Loucy (cell line): ENCODE measurements at regions not wholly inside any gene's neighbourhood (a gene's known extent, or its start where the extent isn't known, plus 50 kb on each side); places are given as distances from the start of the nearest gene placed in this dataset.

Experiments used
- H2AFZ ChIP-seq: fragments of 200-600 bp; sonication (generic); 2 replicates; pipeline ENCODE4 v1.6.0; 2016; ENCODE audit warnings: antibody characterized with exemption, mild to moderate bottlenecking, low read length, moderate library complexity
- H3F3A ChIP-seq: fragments of 200-600 bp; 2 replicates; pipeline ENCODE4 v1.6.0; 2016; ENCODE audit warnings: antibody characterized with exemption, low read depth, mild to moderate bottlenecking
- H3K27me3 ChIP-seq: fragments of 200-600 bp; sonication (generic); 2 replicates; pipeline ENCODE4 v1.6.1; 2014; ENCODE audit warnings: low read length, mild to moderate bottlenecking; ENCODE audit not compliant: insufficient read depth, poor library complexity, severe bottlenecking
- H3K36me3 ChIP-seq: fragments of 200-600 bp; sonication (generic); 2 replicates; pipeline ENCODE4 v1.6.1; 2016; ENCODE audit warnings: low read length; ENCODE audit not compliant: insufficient read depth
- H3K4me1 ChIP-seq: fragments of 200-600 bp; sonication (generic); 2 replicates; pipeline ENCODE4 v1.5.1; 2014; ENCODE audit warnings: low read length, mild to moderate bottlenecking; ENCODE audit not compliant: insufficient read depth, poor library complexity, severe bottlenecking
- H3K4me2 ChIP-seq: fragments of 200-600 bp; sonication (generic); 2 replicates; pipeline ENCODE4 v1.6.0; 2014; ENCODE audit warnings: antibody characterized with exemption, low read length, low read depth, mild to moderate bottlenecking; ENCODE audit not compliant: poor library complexity, severe bottlenecking
- H3K4me3 ChIP-seq: fragments of 200-600 bp; sonication (generic); 2 replicates; pipeline ENCODE4 v1.5.1; 2014; ENCODE audit warnings: low read length, mild to moderate bottlenecking, mixed read lengths; ENCODE audit not compliant: poor library complexity, severe bottlenecking
- H3K79me2 ChIP-seq: fragments of 200-600 bp; sonication (generic); 2 replicates; pipeline ENCODE4 v1.6.1; 2014; ENCODE audit warnings: low read length; ENCODE audit not compliant: insufficient read depth
- H3K9ac ChIP-seq: fragments of 200-600 bp; sonication (generic); 2 replicates; pipeline ENCODE4 v1.6.0; 2014; ENCODE audit warnings: mild to moderate bottlenecking, low read depth, low read length, moderate library complexity; ENCODE audit not compliant: poor library complexity, severe bottlenecking
- H3K9me2 ChIP-seq: fragments of 200-600 bp; sonication (generic); replicated peaks from 2 replicates; pipeline ENCODE4 v1.6.1; 2016; ENCODE audit warnings: low read depth, low read length, mixed read lengths
- H3K9me3 ChIP-seq: fragments of 200-600 bp; sonication (generic); 2 replicates; pipeline ENCODE4 v1.6.1; 2014; ENCODE audit warnings: mild to moderate bottlenecking, antibody characterized with exemption, low read length, low read depth; ENCODE audit not compliant: insufficient read depth
- H4K20me1 ChIP-seq: fragments of 200-600 bp; sonication (generic); 2 replicates; pipeline ENCODE4 v1.6.0; 2014; ENCODE audit warnings: antibody characterized with exemption, low read length, mild to moderate bottlenecking; ENCODE audit not compliant: insufficient read depth, poor library complexity, severe bottlenecking
- EZH2phosphoT487 ChIP-seq: fragments of 200-600 bp; IDR thresholded peaks from 2 replicates; pipeline ENCODE4 v1.6.1; 2018; ENCODE audit warnings: antibody characterized with exemption, mild to moderate bottlenecking, moderate library complexity, borderline replicate concordance
- TF ChIP-seq, protein P1 (sequence below): fragments of 200-600 bp; sonication (generic); conservative IDR thresholded peaks from 2 replicates; pipeline ENCODE4 v1.5.1; 2014; ENCODE audit warnings: mild to moderate bottlenecking, antibody characterized with exemption, low read length

DNA sequence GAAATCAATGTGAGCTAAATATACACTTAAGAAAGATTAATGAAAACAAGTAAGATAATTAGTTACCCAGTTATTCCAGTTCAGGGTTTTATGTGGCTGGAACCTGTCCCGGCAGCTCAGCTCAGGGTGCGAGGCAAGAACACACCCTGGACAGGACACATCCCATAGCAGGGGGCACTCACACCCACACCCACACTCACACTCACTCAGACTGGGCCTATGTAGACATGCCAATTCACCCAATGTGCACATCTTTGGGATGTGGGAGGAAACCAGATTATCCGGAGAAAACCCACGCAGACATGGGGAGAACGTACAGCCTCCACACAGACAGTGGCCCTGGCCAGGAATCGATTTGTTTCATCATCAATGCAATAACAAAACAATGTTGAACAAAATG is 66.0 kb upstream of the TMCC3 start:
- Histone ChIP-seq H2AFZ (no peak overlapping the region), H3K9me2 (no peaks in the 10 kb centered on the region), H3K4me2 (no peak overlapping the region), H3K9ac (no peak overlapping the region), H4K20me1 (no peaks in the 10 kb centered on the region), H3K9me3 (no peaks in the 10 kb centered on the region), H3K4me3 (no peak overlapping the region), H3K36me3 (no peaks in the 10 kb centered on the region), H3K79me2 (no peaks in the 10 kb centered on the region), H3K27me3 (no peaks in the 10 kb centered on the region), H3F3A (no peaks in the 10 kb centered on the region), H3K4me1 (no peaks in the 10 kb centered on the region)
- TF ChIP-seq, protein P1, sequence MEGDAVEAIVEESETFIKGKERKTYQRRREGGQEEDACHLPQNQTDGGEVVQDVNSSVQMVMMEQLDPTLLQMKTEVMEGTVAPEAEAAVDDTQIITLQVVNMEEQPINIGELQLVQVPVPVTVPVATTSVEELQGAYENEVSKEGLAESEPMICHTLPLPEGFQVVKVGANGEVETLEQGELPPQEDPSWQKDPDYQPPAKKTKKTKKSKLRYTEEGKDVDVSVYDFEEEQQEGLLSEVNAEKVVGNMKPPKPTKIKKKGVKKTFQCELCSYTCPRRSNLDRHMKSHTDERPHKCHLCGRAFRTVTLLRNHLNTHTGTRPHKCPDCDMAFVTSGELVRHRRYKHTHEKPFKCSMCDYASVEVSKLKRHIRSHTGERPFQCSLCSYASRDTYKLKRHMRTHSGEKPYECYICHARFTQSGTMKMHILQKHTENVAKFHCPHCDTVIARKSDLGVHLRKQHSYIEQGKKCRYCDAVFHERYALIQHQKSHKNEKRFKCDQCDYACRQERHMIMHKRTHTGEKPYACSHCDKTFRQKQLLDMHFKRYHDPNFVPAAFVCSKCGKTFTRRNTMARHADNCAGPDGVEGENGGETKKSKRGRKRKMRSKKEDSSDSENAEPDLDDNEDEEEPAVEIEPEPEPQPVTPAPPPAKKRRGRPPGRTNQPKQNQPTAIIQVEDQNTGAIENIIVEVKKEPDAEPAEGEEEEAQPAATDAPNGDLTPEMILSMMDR = no peak
- no peak for TF ChIP-seq EZH2phosphoT487

DNA sequence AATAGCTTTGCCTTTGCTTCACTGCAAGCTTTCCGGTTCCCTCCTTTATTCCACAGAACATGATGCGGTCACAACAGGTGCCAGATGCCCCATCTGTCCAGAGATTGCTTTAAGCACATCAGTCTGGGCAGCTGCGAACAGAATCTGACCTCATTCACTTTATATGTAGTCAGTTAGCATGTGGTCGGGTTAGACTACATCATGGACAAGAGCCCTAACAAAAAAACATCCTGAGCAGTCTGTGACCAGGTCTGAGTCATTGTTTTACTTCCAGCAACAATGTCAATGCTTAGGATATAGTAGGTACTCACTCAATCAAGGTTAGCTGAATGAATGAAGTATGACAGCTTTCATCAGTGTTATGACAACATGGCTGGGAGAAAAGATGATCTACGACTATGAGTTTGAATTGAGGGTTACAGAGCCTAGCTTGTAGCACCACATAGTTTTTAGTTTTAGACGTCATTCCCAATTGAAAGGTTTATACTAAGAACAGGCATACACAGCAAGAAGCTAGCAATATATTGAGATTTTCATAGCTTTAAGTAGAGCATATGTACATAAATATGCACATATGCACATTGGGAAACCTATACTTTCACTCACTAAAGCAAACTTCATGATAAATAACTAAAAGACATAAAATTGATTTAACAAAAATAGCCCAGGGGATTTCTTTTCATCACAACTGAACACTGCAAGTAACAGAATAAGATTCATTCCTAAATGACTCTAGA is 64.2 kb upstream of the TMCC3 start:
- no peaks in the 10 kb centered on the region for H3K9me3 ChIP-seq
- no peak overlapping the region for H3K4me3 ChIP-seq
- H3K4me2 ChIP-seq = no peak overlapping the region
- H3K9me2 ChIP-seq = no peaks in the 10 kb centered on the region
- H3K27me3 ChIP-seq = no peaks in the 10 kb centered on the region
- H2AFZ ChIP-seq = no peak overlapping the region
- no peaks in the 10 kb centered on the region for H3K4me1 ChIP-seq
- H3F3A ChIP-seq = no peaks in the 10 kb centered on the region
- no peaks in the 10 kb centered on the region for H4K20me1 ChIP-seq
- H3K79me2 ChIP-seq = no peaks in the 10 kb centered on the region
- TF ChIP-seq, protein P1 = no peak
- TF ChIP-seq EZH2phosphoT487 = no peak
- H3K36me3 ChIP-seq = no peaks in the 10 kb centered on the region
- H3K9ac ChIP-seq = no peak overlapping the region

DNA sequence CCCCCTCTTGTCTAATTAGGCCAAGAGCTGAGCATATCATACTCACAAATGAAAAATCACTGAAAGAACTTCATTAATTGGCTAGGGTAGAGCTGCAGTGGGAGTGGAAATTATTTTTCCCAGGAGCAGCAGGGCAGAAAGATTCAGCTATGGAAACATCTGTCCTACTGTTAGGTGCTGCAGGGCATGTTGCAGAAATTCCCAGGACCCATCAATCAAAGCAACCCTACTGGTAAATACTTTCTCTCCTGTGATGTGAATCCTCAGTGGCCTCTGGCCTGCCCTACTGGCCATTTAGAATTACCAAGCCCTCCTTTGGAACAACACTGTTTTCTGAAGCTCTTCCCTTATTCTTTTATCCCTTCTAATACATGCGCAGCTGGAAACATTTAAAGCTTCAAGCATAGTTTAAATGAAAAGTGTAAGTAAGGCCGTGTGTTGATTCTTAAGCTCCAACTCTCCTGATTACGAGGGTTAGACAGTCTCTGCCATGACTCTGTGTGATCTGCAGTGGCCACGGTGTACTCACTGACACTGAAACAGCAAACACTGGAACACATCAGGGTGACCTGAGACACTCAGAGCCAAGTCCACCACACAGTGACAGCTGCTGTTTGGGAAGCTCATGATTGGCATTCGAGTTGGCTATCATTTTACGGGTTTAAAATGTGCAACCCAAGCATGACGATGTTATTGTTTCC is 62.6 kb upstream of the TMCC3 start:
- Histone ChIP-seq H3F3A (no peaks in the 10 kb centered on the region), H3K9me3 (no peaks in the 10 kb centered on the region), H2AFZ (no peak overlapping the region), H3K9ac (no peak overlapping the region), H3K9me2 (no peaks in the 10 kb centered on the region), H3K79me2 (no peaks in the 10 kb centered on the region), H3K4me2 (no peak overlapping the region), H3K36me3 (no peaks in the 10 kb centered on the region), H3K4me3 (no peak overlapping the region), H3K4me1 (no peaks in the 10 kb centered on the region), H4K20me1 (no peaks in the 10 kb centered on the region), H3K27me3 (no peaks in the 10 kb centered on the region)
- TF ChIP-seq, protein P1 = no peak
- TF ChIP-seq EZH2phosphoT487 = no peak
